ENCODE measurements at regions not wholly inside any gene's neighbourhood (a gene's known extent, or its start where the extent isn't known, plus 50 kb on each side); places are given as distances from the start of the nearest gene placed in this dataset.

- Histone ChIP-seq H3K27me3 (replicated peaks in 1 of 4; ENCODE audit: control insufficient read depth in 3 of 4, extremely low read depth in 1 of 4, insufficient read depth in 3 of 4, low read length in 3 of 4) (no peaks in the 10 kb centered on the region), H3K4me2 (ENCODE audit: insufficient read depth in 1 of 2, low read depth in 2 of 2, low read length in 2 of 2) (no peak overlapping the region), H2BK120ac (replicated peaks; ENCODE audit: low read depth, low read length) (no peak overlapping the region), H3K9ac (replicated peaks in 1 of 4; ENCODE audit: extremely low read depth in 1 of 4, low read depth in 3 of 4, low read length in 3 of 4) (no peak overlapping the region), H3K23ac (ENCODE audit: insufficient read length) (no peak overlapping the region), H4K5ac (ENCODE audit: insufficient read length, low read depth, low read length) (no peak overlapping the region), H3K4me3 (ENCODE audit: extremely low read depth in 1 of 4, insufficient read depth in 2 of 4, low read depth in 3 of 4, low read length in 4 of 4) (no peak overlapping the region), H3K56ac (replicated peaks; ENCODE audit: insufficient read length, low read depth, low read length) (no peak overlapping the region), H3K4ac (replicated peaks; ENCODE audit: insufficient read length, low read depth, low read length) (no peak overlapping the region), H2AK5ac (ENCODE audit: low read depth, low read length) (no peak overlapping the region), H2BK15ac (ENCODE audit: low read length) (no peak overlapping the region), H4K91ac (replicated peaks; ENCODE audit: insufficient read length, low read length) (no peak overlapping the region), H2BK20ac (ENCODE audit: low read length) (no peak overlapping the region), H3K23me2 (ENCODE audit: low read depth, low read length) (no peaks in the 10 kb centered on the region), H2BK12ac (ENCODE audit: low read depth, low read length) (no peak overlapping the region), H3K9me3 (ENCODE audit: insufficient read depth in 2 of 2, low read depth in 1 of 2, low read length in 1 of 2) (no peaks in the 10 kb centered on the region), H3K18ac (ENCODE audit: extremely low read depth, low read length) (no peak overlapping the region), H4K20me1 (replicated peaks in 1 of 2; ENCODE audit: control insufficient read depth in 1 of 2, insufficient read depth in 2 of 2, low read length in 2 of 2) (no peaks in the 10 kb centered on the region), H4K8ac (ENCODE audit: extremely low read depth, insufficient read depth, low read length) (no peak overlapping the region), H3K79me1 (ENCODE audit: low read depth, low read length) (no peaks in the 10 kb centered on the region), H3K4me1 (replicated peaks in 1 of 4; ENCODE audit: control insufficient read depth in 3 of 4, insufficient read depth in 4 of 4, low read length in 3 of 4) (peaks cover 3 to 28% (median 14%) of the 10 kb centered on the region in 4 experiments; a peak in 4 of 7 replicates), H3K36me3 (ENCODE audit: control insufficient read depth in 2 of 4, insufficient read depth in 4 of 4, low read length in 3 of 4) (no peaks in the 10 kb centered on the region), H2AFZ (ENCODE audit: low read length) (no peak overlapping the region), H3K79me2 (ENCODE audit: control insufficient read depth in 1 of 2, insufficient read depth in 2 of 2, low read length in 2 of 2) (no peaks in the 10 kb centered on the region), H2BK5ac (ENCODE audit: low read depth, low read length) (no peak overlapping the region), H3K14ac (ENCODE audit: insufficient read length) (no peak overlapping the region), H3K27ac (ENCODE audit: low read depth, low read length) (no peak overlapping the region)
- POLR2A ChIA-PET (ENCODE audit: partially characterized antibody), result no interaction called here
- 94% methylated on average over 3 of the region's 3 CpGs; no CpG with 5 or more reads in 1 of the 2 experiments for WGBS, 2 experiments (ENCODE audit: extremely low coverage in 1 of 2, insufficient coverage in 1 of 2, insufficient read length in 1 of 2, insufficient replicate concordance in 2 of 2, low coverage in 1 of 2, low lambda C conversion rate in 2 of 2, missing lambda C conversion rate in 1 of 2)
- DNase-seq (ENCODE audit: low read depth in 1 of 2, low spot score in 2 of 2) (no peak), FAIRE-seq (no peak)
- CTCF ChIA-PET (ENCODE audit: partially characterized antibody), result interaction anchor here (1.2 kb wide), 1 partner anchor 58 kb away, joined by 5 read pairs; no protein-coding TSS in a partner anchor
- no peak for TF ChIP-seq CTBP2 (IDR thresholded peaks at IDR 0.05; ENCODE audit: borderline replicate concordance, insufficient read depth, insufficient read length, low read length)
- TF ChIP-seq POU5F1 (IDR thresholded peaks at IDR 0.05; ENCODE audit: low read depth, low read length), result no peak
- TF ChIP-seq RXRA (IDR thresholded peaks at IDR 0.05; ENCODE audit: insufficient read depth, low read depth, low read length), result no peak
- no peak for TF ChIP-seq CBX8 (IDR thresholded peaks at IDR 0.05; ENCODE audit: borderline replicate concordance, low read depth, low read length)
Observed at GRCh38 chr5:124231802-124232201, 514.6 kb downstream of the ZNF608 start.

Measured in H1 (cell line).